ENCODE measurements at regions not wholly inside any gene's neighbourhood (a gene's known extent, or its start where the extent isn't known, plus 50 kb on each side); places are given as distances from the start of the nearest gene placed in this dataset.

- no peak overlapping the region for H2AFZ ChIP-seq (ENCODE audit: low read length)
- DNase-seq = no peak
- no peaks in the 10 kb centered on the region for H3K79me2 ChIP-seq (ENCODE audit: low read length)
- no peaks in the 10 kb centered on the region for H3K9me2 ChIP-seq (replicated peaks; ENCODE audit: insufficient read depth, low read length)
- H3K4me2 ChIP-seq (ENCODE audit: low read depth, low read length, poor library complexity, severe bottlenecking) = no peak overlapping the region
- H3K27me3 ChIP-seq (ENCODE audit: low read length) = no peaks in the 10 kb centered on the region
- no peaks in the 10 kb centered on the region for H3K36me3 ChIP-seq (ENCODE audit: insufficient read depth, low read length)
- H3K27ac ChIP-seq (ENCODE audit: low read length) = no peak overlapping the region
- H3K4me3 ChIP-seq (ENCODE audit: low read length) = no peak overlapping the region
- no peaks in the 10 kb centered on the region for H3K4me1 ChIP-seq (ENCODE audit: low read length)
- H3K9me3 ChIP-seq (ENCODE audit: low read length) = no peaks in the 10 kb centered on the region
- H3K9ac ChIP-seq (ENCODE audit: low read length) = no peak overlapping the region
- H4K20me1 ChIP-seq (ENCODE audit: insufficient read depth, low read depth, low read length) = no peaks in the 10 kb centered on the region
Measured at GRCh38 chr22:48245196-48245485, 1482.7 kb downstream of the TBC1D22A start.

DNA sequence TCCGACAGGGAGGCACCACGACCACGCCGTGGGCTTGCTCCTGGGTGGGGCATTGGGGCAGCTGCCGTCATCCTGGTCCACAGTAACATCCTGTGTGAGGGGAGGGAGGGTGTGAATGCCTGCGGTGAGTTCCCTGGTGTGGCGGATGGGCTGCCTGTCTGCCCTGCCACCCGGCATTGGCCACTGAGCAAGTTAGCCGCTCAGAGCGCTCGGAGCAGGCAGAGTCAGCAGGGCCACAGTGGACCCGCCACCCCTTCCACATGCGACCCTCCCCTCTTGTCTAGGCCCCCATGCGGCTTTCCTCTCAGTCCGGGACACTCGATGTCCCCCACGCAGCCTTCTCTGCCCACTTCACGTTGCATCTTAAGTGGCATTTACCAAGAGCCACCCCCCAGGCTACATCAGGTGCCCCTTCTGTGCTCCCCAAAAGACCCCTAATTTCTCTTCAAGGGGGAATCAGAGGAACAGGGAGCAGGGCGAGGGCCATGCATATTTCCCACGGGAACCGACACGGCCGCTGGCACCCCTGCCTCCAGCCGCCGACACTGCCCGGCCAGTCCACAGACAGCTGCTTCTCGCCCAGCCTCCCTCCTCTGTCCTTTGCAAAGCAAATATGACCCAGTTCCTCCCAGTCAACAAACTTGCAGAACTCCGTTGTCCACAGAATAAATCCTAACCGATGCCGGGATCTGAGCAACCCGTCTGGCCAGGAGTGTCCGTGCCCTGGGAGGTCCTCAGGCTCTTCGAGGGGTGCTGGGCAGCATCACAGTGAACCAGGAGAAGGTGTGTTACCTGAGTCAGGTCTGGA lies 1482.1 kb downstream of the TBC1D22A start:
- H3K4me1 ChIP-seq (ENCODE audit: low read length) = no peaks in the 10 kb centered on the region
- no peak overlapping the region for H3K4me3 ChIP-seq (ENCODE audit: low read length)
- H4K20me1 ChIP-seq (ENCODE audit: insufficient read depth, low read depth, low read length) = no peaks in the 10 kb centered on the region
- H2AFZ ChIP-seq (ENCODE audit: low read length) = no peak overlapping the region
- H3K27me3 ChIP-seq (ENCODE audit: low read length) = no peaks in the 10 kb centered on the region
- H3K9me3 ChIP-seq (ENCODE audit: low read length) = no peaks in the 10 kb centered on the region
- no peaks in the 10 kb centered on the region for H3K79me2 ChIP-seq (ENCODE audit: low read length)
- no peaks in the 10 kb centered on the region for H3K36me3 ChIP-seq (ENCODE audit: insufficient read depth, low read length)
- H3K9me2 ChIP-seq (replicated peaks; ENCODE audit: insufficient read depth, low read length) = no peaks in the 10 kb centered on the region
- no peak overlapping the region for H3K9ac ChIP-seq (ENCODE audit: low read length)
- H3K4me2 ChIP-seq (ENCODE audit: low read depth, low read length, poor library complexity, severe bottlenecking) = no peak overlapping the region
- no peak overlapping the region for H3K27ac ChIP-seq (ENCODE audit: low read length)
- DNase-seq = no peak

DNA sequence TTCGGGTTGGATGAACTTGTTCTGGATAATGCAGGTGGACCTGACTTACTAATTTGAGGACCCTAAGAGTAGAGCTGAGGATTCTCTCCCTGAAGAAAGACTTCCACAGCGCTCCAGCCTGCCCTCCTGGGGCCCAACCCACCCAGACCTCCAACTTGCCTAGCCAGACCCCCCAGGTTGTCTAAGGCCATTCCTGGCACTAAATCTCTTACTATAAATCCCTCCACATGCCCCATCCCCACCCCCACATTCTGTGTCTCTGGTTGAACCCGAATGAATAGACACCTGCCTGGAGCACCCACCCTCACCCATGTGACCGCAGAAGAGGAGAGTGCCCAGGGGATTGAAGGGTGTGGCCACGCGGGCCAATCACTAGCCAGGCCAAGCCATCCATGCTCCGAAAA lies 1480.0 kb downstream of the TBC1D22A start:
- Histone ChIP-seq H3K4me3 (ENCODE audit: low read length) (no peak overlapping the region), H3K9me2 (replicated peaks; ENCODE audit: insufficient read depth, low read length) (no peaks in the 10 kb centered on the region), H2AFZ (ENCODE audit: low read length) (no peak overlapping the region), H3K4me2 (ENCODE audit: low read depth, low read length, poor library complexity, severe bottlenecking) (no peak overlapping the region), H3K9me3 (ENCODE audit: low read length) (no peaks in the 10 kb centered on the region), H3K36me3 (ENCODE audit: insufficient read depth, low read length) (no peaks in the 10 kb centered on the region), H4K20me1 (ENCODE audit: insufficient read depth, low read depth, low read length) (no peaks in the 10 kb centered on the region), H3K9ac (ENCODE audit: low read length) (no peak overlapping the region), H3K27ac (ENCODE audit: low read length) (no peak overlapping the region), H3K79me2 (ENCODE audit: low read length) (no peaks in the 10 kb centered on the region), H3K4me1 (ENCODE audit: low read length) (no peaks in the 10 kb centered on the region), H3K27me3 (ENCODE audit: low read length) (no peaks in the 10 kb centered on the region)
- DNase-seq = no peak

DNA sequence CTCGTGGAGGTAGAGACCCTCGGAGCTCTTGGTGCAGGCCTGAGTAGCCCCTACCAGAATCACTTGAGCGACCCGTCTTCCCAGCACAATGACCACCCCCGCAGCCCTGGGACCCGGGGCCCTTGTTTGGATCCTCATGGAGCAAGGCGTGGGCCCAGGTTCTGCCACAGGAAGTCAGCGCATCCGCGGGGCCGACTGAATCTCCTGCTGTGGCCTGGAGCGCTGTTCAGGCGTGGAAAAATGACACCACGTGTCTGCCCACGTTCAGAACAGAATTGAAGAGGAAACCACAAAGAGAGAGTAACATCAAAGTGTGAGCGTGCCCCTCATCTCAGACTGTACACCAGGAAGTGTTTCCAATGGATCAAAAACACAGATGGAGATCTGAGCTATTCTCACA lies 1479.2 kb downstream of the TBC1D22A start:
- Histone ChIP-seq H3K4me2 (ENCODE audit: low read depth, low read length, poor library complexity, severe bottlenecking) (no peak overlapping the region), H3K27me3 (ENCODE audit: low read length) (no peaks in the 10 kb centered on the region), H4K20me1 (ENCODE audit: insufficient read depth, low read depth, low read length) (no peaks in the 10 kb centered on the region), H3K9me2 (replicated peaks; ENCODE audit: insufficient read depth, low read length) (no peaks in the 10 kb centered on the region), H2AFZ (ENCODE audit: low read length) (no peak overlapping the region), H3K79me2 (ENCODE audit: low read length) (no peaks in the 10 kb centered on the region), H3K4me3 (ENCODE audit: low read length) (no peak overlapping the region), H3K9ac (ENCODE audit: low read length) (no peak overlapping the region), H3K9me3 (ENCODE audit: low read length) (no peaks in the 10 kb centered on the region), H3K4me1 (ENCODE audit: low read length) (no peaks in the 10 kb centered on the region), H3K36me3 (ENCODE audit: insufficient read depth, low read length) (no peaks in the 10 kb centered on the region), H3K27ac (ENCODE audit: low read length) (no peak overlapping the region)
- no peak for DNase-seq

DNA sequence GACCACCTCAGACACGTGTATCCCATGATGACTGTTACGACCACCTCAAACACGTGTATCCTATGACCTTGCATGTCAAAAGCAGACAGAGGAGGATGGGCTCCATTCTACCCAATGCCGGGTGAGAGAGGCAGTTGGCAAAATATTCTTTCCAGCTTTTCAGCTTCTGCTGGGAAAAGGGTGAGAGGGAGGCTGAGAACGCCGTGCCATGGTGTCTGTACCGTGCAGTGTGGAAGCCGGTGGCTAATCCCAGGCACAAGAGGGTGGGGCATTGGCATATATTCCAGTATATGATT lies 1478.4 kb downstream of the TBC1D22A start:
- no peaks in the 10 kb centered on the region for H3K36me3 ChIP-seq (ENCODE audit: insufficient read depth, low read length)
- H4K20me1 ChIP-seq (ENCODE audit: insufficient read depth, low read depth, low read length) = no peaks in the 10 kb centered on the region
- no peaks in the 10 kb centered on the region for H3K79me2 ChIP-seq (ENCODE audit: low read length)
- H3K4me3 ChIP-seq (ENCODE audit: low read length) = no peak overlapping the region
- no peaks in the 10 kb centered on the region for H3K9me2 ChIP-seq (replicated peaks; ENCODE audit: insufficient read depth, low read length)
- no peaks in the 10 kb centered on the region for H3K4me1 ChIP-seq (ENCODE audit: low read length)
- no peak overlapping the region for H2AFZ ChIP-seq (ENCODE audit: low read length)
- no peaks in the 10 kb centered on the region for H3K27me3 ChIP-seq (ENCODE audit: low read length)
- no peak overlapping the region for H3K4me2 ChIP-seq (ENCODE audit: low read depth, low read length, poor library complexity, severe bottlenecking)
- H3K9me3 ChIP-seq (ENCODE audit: low read length) = no peaks in the 10 kb centered on the region
- H3K27ac ChIP-seq (ENCODE audit: low read length) = no peak overlapping the region
- no peak for DNase-seq
- H3K9ac ChIP-seq (ENCODE audit: low read length) = no peak overlapping the region

- H3K4me1 ChIP-seq (ENCODE audit: low read length) = no peaks in the 10 kb centered on the region
- H3K9me2 ChIP-seq (replicated peaks; ENCODE audit: insufficient read depth, low read length) = no peaks in the 10 kb centered on the region
- no peaks in the 10 kb centered on the region for H4K20me1 ChIP-seq (ENCODE audit: insufficient read depth, low read depth, low read length)
- no peak overlapping the region for H3K4me3 ChIP-seq (ENCODE audit: low read length)
- DNase-seq = no peak
- no peaks in the 10 kb centered on the region for H3K27me3 ChIP-seq (ENCODE audit: low read length)
- H3K9me3 ChIP-seq (ENCODE audit: low read length) = no peaks in the 10 kb centered on the region
- H3K9ac ChIP-seq (ENCODE audit: low read length) = no peak overlapping the region
- H3K79me2 ChIP-seq (ENCODE audit: low read length) = no peaks in the 10 kb centered on the region
- no peak overlapping the region for H3K27ac ChIP-seq (ENCODE audit: low read length)
- H2AFZ ChIP-seq (ENCODE audit: low read length) = no peak overlapping the region
- H3K36me3 ChIP-seq (ENCODE audit: insufficient read depth, low read length) = no peaks in the 10 kb centered on the region
- no peak overlapping the region for H3K4me2 ChIP-seq (ENCODE audit: low read depth, low read length, poor library complexity, severe bottlenecking)
Measured at GRCh38 chr22:48240148-48240934, 1477.9 kb downstream of the TBC1D22A start.

- Histone ChIP-seq H3K4me3 (ENCODE audit: low read length) (no peak overlapping the region), H3K9ac (ENCODE audit: low read length) (no peak overlapping the region), H3K9me3 (ENCODE audit: low read length) (no peaks in the 10 kb centered on the region), H3K4me1 (ENCODE audit: low read length) (no peaks in the 10 kb centered on the region), H3K79me2 (ENCODE audit: low read length) (no peaks in the 10 kb centered on the region), H3K4me2 (ENCODE audit: low read depth, low read length, poor library complexity, severe bottlenecking) (no peak overlapping the region), H3K27me3 (ENCODE audit: low read length) (no peaks in the 10 kb centered on the region), H3K36me3 (ENCODE audit: insufficient read depth, low read length) (no peaks in the 10 kb centered on the region), H3K9me2 (replicated peaks; ENCODE audit: insufficient read depth, low read length) (no peaks in the 10 kb centered on the region), H2AFZ (ENCODE audit: low read length) (no peak overlapping the region), H4K20me1 (ENCODE audit: insufficient read depth, low read depth, low read length) (no peaks in the 10 kb centered on the region), H3K27ac (ENCODE audit: low read length) (no peak overlapping the region)
- no peak for DNase-seq
Measured at GRCh38 chr22:48239461-48240147, 1477.2 kb downstream of the TBC1D22A start.

GRCh38 chr22:48238966-48239365 lies 1476.5 kb downstream of the TBC1D22A start:
- no peak overlapping the region for H3K9ac ChIP-seq (ENCODE audit: low read length)
- H3K4me2 ChIP-seq (ENCODE audit: low read depth, low read length, poor library complexity, severe bottlenecking) = no peak overlapping the region
- no peaks in the 10 kb centered on the region for H3K79me2 ChIP-seq (ENCODE audit: low read length)
- no peaks in the 10 kb centered on the region for H4K20me1 ChIP-seq (ENCODE audit: insufficient read depth, low read depth, low read length)
- no peaks in the 10 kb centered on the region for H3K27me3 ChIP-seq (ENCODE audit: low read length)
- no peaks in the 10 kb centered on the region for H3K4me1 ChIP-seq (ENCODE audit: low read length)
- H3K4me3 ChIP-seq (ENCODE audit: low read length) = no peak overlapping the region
- H3K9me2 ChIP-seq (replicated peaks; ENCODE audit: insufficient read depth, low read length) = no peaks in the 10 kb centered on the region
- no peak overlapping the region for H3K27ac ChIP-seq (ENCODE audit: low read length)
- no peaks in the 10 kb centered on the region for H3K9me3 ChIP-seq (ENCODE audit: low read length)
- no peak overlapping the region for H2AFZ ChIP-seq (ENCODE audit: low read length)
- H3K36me3 ChIP-seq (ENCODE audit: insufficient read depth, low read length) = no peaks in the 10 kb centered on the region
- no peak for DNase-seq

Data from Karpas-422 (cell line).